OCI-LY3 (cell line): ENCODE measurements at regions not wholly inside any gene's neighbourhood (a gene's known extent, or its start where the extent isn't known, plus 50 kb on each side); places are given as distances from the start of the nearest gene placed in this dataset.
A peak's percentile ranks its signal among the peaks of the same experiment; 100 is the strongest.
"Not testable (repeated sequence)": the region's sequence is repeated elsewhere in the genome, so short reads cannot be mapped to it uniquely, and the experiment has no call there.

ENCODE experiments used
- H2AFZ ChIP-seq: fragments of 200-600, 300-600 bp; shearing (Covaris generic); 2 replicates; pipeline ENCODE4 v1.6.0; 2014; ENCODE audit warnings: antibody characterized with exemption, low read depth, low read length
- H3K27ac ChIP-seq: fragments of 200-600, 300-600 bp; sonication (generic); 2 replicates; pipeline ENCODE4 v1.5.1; 2014; ENCODE audit warnings: mild to moderate bottlenecking, low read length, moderate library complexity, mixed read lengths
- H3K27me3 ChIP-seq: fragments of 200-600, 300-600 bp; sonication (generic); 2 replicates; pipeline ENCODE4 v1.6.1; 2014; ENCODE audit warnings: low read depth, low read length, mixed read lengths
- H3K36me3 ChIP-seq: fragments of 200-600, 300-600 bp; sonication (generic); replicated peaks from 2 replicates; pipeline ENCODE3; 2014; ENCODE audit warnings: low read depth, low read length, mixed read lengths
- H3K4me1 ChIP-seq: fragments of 300-600, 200-600 bp; sonication (generic); 2 replicates; pipeline ENCODE4 v1.6.1; 2014; ENCODE audit warnings: low read length, mixed read lengths
- H3K4me2 ChIP-seq: fragments of 200-600, 300-600 bp; sonication (generic); 2 replicates; pipeline ENCODE4 v1.6.1; 2014; ENCODE audit warnings: low read length, mixed read lengths
- H3K4me3 ChIP-seq: fragments of 300-600, 200-600 bp; sonication (generic); 2 replicates; pipeline ENCODE4 v1.5.1; 2014; ENCODE audit warnings: antibody characterized with exemption, mild to moderate bottlenecking, low read length, moderate library complexity
- H3K79me2 ChIP-seq: fragments of 300-600, 200-600 bp; shearing (Covaris generic); 2 replicates; pipeline ENCODE4 v1.6.1; 2014; ENCODE audit warnings: mild to moderate bottlenecking, low read length, mixed read lengths
- H3K9ac ChIP-seq: fragments of 300-600, 200-600 bp; shearing (Covaris generic); 2 replicates; pipeline ENCODE4 v1.6.0; 2014; ENCODE audit warnings: mild to moderate bottlenecking, low read length, moderate library complexity
- H3K9me3 ChIP-seq: fragments of 200-600, 300-600 bp; shearing (Covaris generic); 2 replicates; pipeline ENCODE4 v1.6.1; 2014; ENCODE audit warnings: low read length, mixed read lengths; ENCODE audit not compliant: insufficient read depth
- H4K20me1 ChIP-seq: fragments of 200-600, 300-600 bp; sonication (generic); 2 replicates; pipeline ENCODE4 v1.6.1; 2016; ENCODE audit warnings: low read length, mixed read lengths; ENCODE audit not compliant: insufficient read depth
- CTCF ChIP-seq: fragments of 200-600, 300-600 bp; sonication (generic); IDR thresholded peaks from 2 replicates; pipeline ENCODE4 v1.5.1; 2014; ENCODE audit warnings: antibody characterized with exemption, low read length, low read depth
- EZH2phosphoT487 ChIP-seq: fragments of 200-600 bp; shearing (Covaris generic); IDR thresholded peaks from 2 replicates; pipeline ENCODE4 v1.6.1; 2018; ENCODE audit warnings: antibody characterized with exemption, mixed run types, low read depth

- Histone ChIP-seq H4K20me1 (no peaks in the 10 kb centered on the region), H3K27ac (no peak overlapping the region), H3K4me1 (peaks cover 5% of the 10 kb centered on the region; the same call in 1 of the 2 replicates), H3K9me3 (no peaks in the 10 kb centered on the region), H3K79me2 (no peaks in the 10 kb centered on the region), H3K27me3 (no peaks in the 10 kb centered on the region), H3K9ac (no peak overlapping the region), H2AFZ (no peak overlapping the region), H3K4me2 (no peak overlapping the region), H3K36me3 (no peaks in the 10 kb centered on the region), H3K4me3 (no peak overlapping the region)
- TF ChIP-seq CTCF (no peak), EZH2phosphoT487 (no peak)
Observed at GRCh38 chr10:55519264-55519663, 718.2 kb upstream of the PCDH15 start.

- not testable (repeated sequence) for H3K4me2 ChIP-seq, H2AFZ ChIP-seq, H3K4me3 ChIP-seq, H3K79me2 ChIP-seq, H3K27ac ChIP-seq, H3K9ac ChIP-seq, H3K9me3 ChIP-seq, H3K27me3 ChIP-seq, H4K20me1 ChIP-seq, H3K36me3 ChIP-seq, H3K4me1 ChIP-seq
Observed at GRCh38 chr10:55518416-55518815, 717.4 kb upstream of the PCDH15 start.

- Histone ChIP-seq H3K4me1 (no peaks in the 10 kb centered on the region), H3K9ac (no peak overlapping the region), H3K9me3 (no peaks in the 10 kb centered on the region), H3K27me3 (no peaks in the 10 kb centered on the region), H3K79me2 (no peaks in the 10 kb centered on the region), H3K4me3 (no peak overlapping the region), H2AFZ (no peak overlapping the region), H3K36me3 (no peaks in the 10 kb centered on the region), H3K27ac (no peak overlapping the region), H4K20me1 (no peaks in the 10 kb centered on the region), H3K4me2 (no peak overlapping the region)
- no peak for TF ChIP-seq EZH2phosphoT487
- no peak for TF ChIP-seq CTCF
Observed at GRCh38 chr10:55509168-55509567, 708.1 kb upstream of the PCDH15 start.

- Histone ChIP-seq H3K4me2 (no peak overlapping the region), H3K27me3 (no peaks in the 10 kb centered on the region), H3K9me3 (no peaks in the 10 kb centered on the region), H3K79me2 (no peaks in the 10 kb centered on the region), H2AFZ (no peak overlapping the region), H4K20me1 (no peaks in the 10 kb centered on the region), H3K9ac (no peak overlapping the region), H3K27ac (no peak overlapping the region), H3K36me3 (no peaks in the 10 kb centered on the region), H3K4me1 (no peaks in the 10 kb centered on the region), H3K4me3 (no peak overlapping the region)
- no peak for TF ChIP-seq EZH2phosphoT487
- peak; percentile 66 for TF ChIP-seq CTCF
Observed at GRCh38 chr10:55500931-55501559, 700.0 kb upstream of the PCDH15 start.
